ENCODE measurements at regions not wholly inside any gene's neighbourhood (a gene's known extent, or its start where the extent isn't known, plus 50 kb on each side); places are given as distances from the start of the nearest gene placed in this dataset.
"Not testable (repeated sequence)": the region's sequence is repeated elsewhere in the genome, so short reads cannot be mapped to it uniquely, and the experiment has no call there.

DNA sequence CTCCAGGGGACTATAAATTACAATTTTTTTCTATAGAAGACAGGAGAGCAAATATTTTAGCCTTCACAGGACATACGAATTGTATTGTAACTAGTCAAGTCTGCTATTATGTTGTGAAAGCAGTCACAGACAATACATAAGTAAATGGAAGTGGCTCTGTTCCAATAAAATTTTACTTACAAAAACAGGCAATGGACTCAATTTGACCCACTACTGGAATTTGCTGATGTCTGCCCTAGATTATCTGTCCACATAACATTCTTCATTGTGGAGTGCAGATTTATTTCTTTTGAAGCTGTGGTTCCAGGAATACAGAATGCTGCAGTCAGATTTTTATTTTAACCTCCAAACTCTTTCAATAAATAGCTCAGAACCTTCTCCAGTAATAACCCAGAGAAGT is 330.3 kb downstream of the PPP4R3C start:
- no peak for DNase-seq
- CTCF ChIA-PET, result no interaction called here
- no peak for ATAC-seq
- no peak overlapping the region for H3K4me3 Mint-ChIP-seq
- no peaks in the 10 kb centered on the region for H3K27me3 Mint-ChIP-seq (ENCODE audit: low read depth)
- H3K27ac Mint-ChIP-seq, result no peak overlapping the region
- H3K36me3 Mint-ChIP-seq (ENCODE audit: low read depth), result no peaks in the 10 kb centered on the region
- POLR2A ChIA-PET, result no interaction called here
- H3K4me1 Mint-ChIP-seq (ENCODE audit: low read depth), result no peaks in the 10 kb centered on the region
- no peaks in the 10 kb centered on the region for H3K9me3 Mint-ChIP-seq (ENCODE audit: insufficient read depth)

DNA sequence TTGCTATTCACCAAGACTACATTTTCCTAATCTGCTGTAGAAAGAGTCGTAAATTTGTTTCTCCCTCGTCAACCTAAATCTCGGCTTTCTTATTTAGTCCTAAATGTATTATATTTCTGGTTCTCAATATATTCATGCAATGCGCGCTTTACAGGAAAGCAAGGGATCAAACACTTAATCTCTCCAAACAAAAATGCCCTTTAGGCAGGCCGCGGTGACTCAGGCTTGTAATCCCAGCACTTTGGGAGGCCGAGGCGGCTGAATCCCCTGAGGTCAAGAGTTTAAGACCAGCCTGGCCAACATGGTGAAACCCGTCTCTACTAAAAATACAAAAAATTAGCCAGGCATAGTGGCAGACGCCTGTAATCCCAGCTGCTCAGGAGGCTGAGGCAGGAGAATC is 376.0 kb downstream of the PPP4R3C start:
- H3K4me1 Mint-ChIP-seq (ENCODE audit: low read depth); CTCF ChIA-PET; H3K4me3 Mint-ChIP-seq; H3K27me3 Mint-ChIP-seq (ENCODE audit: low read depth); POLR2A ChIA-PET; H3K9me3 Mint-ChIP-seq (ENCODE audit: insufficient read depth); H3K36me3 Mint-ChIP-seq (ENCODE audit: low read depth); DNase-seq; H3K27ac Mint-ChIP-seq; ATAC-seq: not testable (repeated sequence)

DNA sequence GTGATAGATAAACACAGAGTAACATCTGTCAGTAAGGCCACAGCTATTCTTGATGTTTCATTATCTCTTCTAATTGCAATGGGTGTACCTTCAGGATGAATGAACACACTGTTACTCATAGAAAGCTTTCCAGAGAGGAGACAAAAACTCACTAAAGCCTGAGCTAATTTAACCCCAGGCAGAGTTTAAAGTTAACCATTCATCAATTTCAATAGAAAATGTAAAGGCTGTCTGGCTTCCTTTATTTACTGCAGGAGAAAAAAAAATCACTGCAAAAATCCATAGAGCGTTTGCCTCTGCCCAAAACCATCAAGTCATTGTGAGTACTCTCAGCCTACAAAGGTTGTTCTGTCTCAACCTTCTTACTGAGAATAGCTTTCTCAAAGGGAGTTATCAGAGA is 376.9 kb downstream of the PPP4R3C start:
- no peaks in the 10 kb centered on the region for H3K36me3 Mint-ChIP-seq (ENCODE audit: low read depth)
- ChIA-PET CTCF (no interaction called here), POLR2A (no interaction called here)
- no peak for DNase-seq
- no peaks in the 10 kb centered on the region for H3K27me3 Mint-ChIP-seq (ENCODE audit: low read depth)
- no peaks in the 10 kb centered on the region for H3K4me1 Mint-ChIP-seq (ENCODE audit: low read depth)
- no peak overlapping the region for H3K27ac Mint-ChIP-seq
- no peak for ATAC-seq
- H3K4me3 Mint-ChIP-seq, result no peak overlapping the region
- H3K9me3 Mint-ChIP-seq (ENCODE audit: insufficient read depth), result no peaks in the 10 kb centered on the region

DNA sequence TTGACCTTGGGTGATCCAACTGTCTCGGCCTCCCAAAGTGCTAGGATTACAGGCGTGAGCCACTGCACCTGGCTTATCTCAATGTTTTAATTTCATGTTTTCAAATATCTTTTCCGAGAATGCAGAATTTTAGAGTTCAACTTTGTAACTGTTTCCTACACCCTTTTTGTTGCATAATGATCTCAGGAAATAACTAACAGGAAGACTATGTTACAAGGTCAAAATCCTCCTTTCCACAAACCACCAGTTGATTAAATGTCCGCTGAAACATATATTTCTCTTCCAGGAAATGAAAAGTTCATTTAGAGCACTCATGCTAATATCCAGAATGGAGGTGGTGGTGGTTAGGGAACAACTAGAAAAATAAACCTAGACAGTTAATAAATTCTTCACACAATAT is 377.8 kb downstream of the PPP4R3C start:
- DNase-seq (no peak), ATAC-seq (no peak)
- no peak overlapping the region for H3K27ac Mint-ChIP-seq
- CTCF ChIA-PET, result no interaction called here
- H3K4me3 Mint-ChIP-seq, result no peak overlapping the region
- H3K27me3 Mint-ChIP-seq (ENCODE audit: low read depth), result no peaks in the 10 kb centered on the region
- H3K9me3 Mint-ChIP-seq (ENCODE audit: insufficient read depth), result no peaks in the 10 kb centered on the region
- POLR2A ChIA-PET, result no interaction called here
- no peaks in the 10 kb centered on the region for H3K36me3 Mint-ChIP-seq (ENCODE audit: low read depth)
- H3K4me1 Mint-ChIP-seq (ENCODE audit: low read depth), result no peaks in the 10 kb centered on the region

DNA sequence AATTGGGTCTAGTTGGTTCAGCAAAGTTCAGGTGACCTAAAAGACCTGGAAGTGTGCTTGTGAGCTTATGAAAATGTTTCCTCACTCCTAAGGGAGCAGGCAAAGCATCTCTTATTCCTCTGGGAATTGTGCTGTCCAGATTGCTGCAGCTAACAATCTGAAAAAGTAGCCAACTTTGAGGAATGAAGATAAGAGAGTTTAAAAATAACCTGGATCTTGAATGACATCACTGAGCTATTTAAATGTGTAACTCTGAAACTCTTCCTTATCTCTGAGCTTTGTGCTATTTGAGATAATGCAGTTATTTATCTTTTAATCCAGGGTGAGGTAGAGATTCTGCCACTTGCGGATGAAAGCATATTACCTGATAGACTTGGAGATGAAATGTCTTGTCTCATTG is 384.8 kb downstream of the PPP4R3C start:
- POLR2A ChIA-PET, result no interaction called here
- CTCF ChIA-PET, result no interaction called here
- Mint-ChIP-seq H3K9me3 (ENCODE audit: insufficient read depth) (no peaks in the 10 kb centered on the region), H3K4me1 (ENCODE audit: low read depth) (no peaks in the 10 kb centered on the region), H3K27ac (no peak overlapping the region), H3K36me3 (ENCODE audit: low read depth) (no peaks in the 10 kb centered on the region), H3K4me3 (no peak overlapping the region), H3K27me3 (ENCODE audit: low read depth) (no peaks in the 10 kb centered on the region)
- DNase-seq (no peak), ATAC-seq (no peak)

DNA sequence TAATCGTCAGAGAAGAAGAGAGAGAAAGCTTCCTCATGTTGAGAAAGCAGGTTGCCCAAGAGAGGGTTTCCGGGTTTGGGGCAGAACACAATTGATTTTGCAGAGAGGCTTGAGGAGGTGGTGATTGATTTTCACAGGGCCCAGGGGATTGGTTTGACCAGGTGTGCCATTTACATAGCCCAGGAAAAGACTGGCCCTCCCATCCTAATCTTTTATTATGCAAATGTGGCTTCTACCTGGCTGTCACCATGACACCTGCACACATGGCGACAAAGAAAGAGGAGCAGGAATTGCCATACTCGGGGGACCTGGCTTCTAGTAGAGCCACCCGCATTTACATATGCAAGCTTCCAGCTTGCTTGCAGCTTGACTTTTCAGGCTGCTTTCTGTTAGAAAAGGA is 405.3 kb downstream of the PPP4R3C start:
- Mint-ChIP-seq H3K4me3 (no peak overlapping the region), H3K36me3 (ENCODE audit: low read depth) (no peaks in the 10 kb centered on the region), H3K27me3 (ENCODE audit: low read depth) (no peaks in the 10 kb centered on the region), H3K27ac (no peak overlapping the region), H3K4me1 (ENCODE audit: low read depth) (no peaks in the 10 kb centered on the region), H3K9me3 (ENCODE audit: insufficient read depth) (peaks cover 6% of the 10 kb centered on the region)
- POLR2A ChIA-PET, result no interaction called here
- CTCF ChIA-PET, result no interaction called here
- ATAC-seq, result no peak
- DNase-seq, result no peak

DNA sequence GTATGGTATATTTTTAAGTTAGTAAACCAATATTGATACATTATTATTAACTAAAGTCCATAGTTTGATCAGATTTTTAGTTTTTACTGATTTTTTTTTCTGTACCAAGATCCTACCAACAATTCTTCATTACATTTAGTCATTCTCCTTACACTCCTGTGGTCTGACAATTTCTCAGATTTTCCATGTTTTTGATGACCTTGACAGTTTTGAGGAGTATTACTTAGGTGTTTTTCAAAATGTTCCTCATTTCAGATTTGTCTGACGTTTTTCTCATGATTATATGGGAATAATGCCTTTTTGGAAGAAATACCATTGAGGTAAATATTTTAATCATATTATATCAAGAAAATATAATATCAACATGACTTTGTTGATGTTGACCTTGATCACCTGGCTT is 423.8 kb downstream of the PPP4R3C start:
- H3K27ac Mint-ChIP-seq, result no peak overlapping the region
- no peaks in the 10 kb centered on the region for H3K36me3 Mint-ChIP-seq (ENCODE audit: low read depth)
- no peaks in the 10 kb centered on the region for H3K9me3 Mint-ChIP-seq (ENCODE audit: insufficient read depth)
- H3K4me1 Mint-ChIP-seq (ENCODE audit: low read depth), result no peaks in the 10 kb centered on the region
- no peak overlapping the region for H3K4me3 Mint-ChIP-seq
- ChIA-PET CTCF (no interaction called here), POLR2A (no interaction called here)
- DNase-seq (no peak), ATAC-seq (no peak)
- H3K27me3 Mint-ChIP-seq (ENCODE audit: low read depth), result no peaks in the 10 kb centered on the region

DNA sequence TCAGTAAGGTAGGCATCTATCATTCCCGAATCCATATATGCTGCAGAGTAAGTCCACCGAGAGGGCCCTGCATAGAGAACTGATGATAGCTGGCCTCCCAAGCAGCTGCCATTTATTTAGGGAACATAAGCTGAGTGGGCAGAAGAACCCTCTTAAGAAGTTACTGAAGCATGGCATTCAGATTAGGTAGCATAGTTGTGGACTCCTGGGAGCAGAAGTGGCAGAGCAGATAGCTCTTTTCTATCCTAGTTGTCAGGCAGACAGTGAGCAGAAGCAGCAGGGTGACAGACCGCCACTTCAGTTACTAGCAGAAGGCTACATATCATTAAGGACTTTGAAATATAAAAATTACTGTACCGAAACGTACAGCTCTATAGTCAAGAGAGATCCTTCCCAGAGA is 454.7 kb downstream of the PPP4R3C start:
- H3K4me3 Mint-ChIP-seq, result no peak overlapping the region
- POLR2A ChIA-PET, result no interaction called here
- CTCF ChIA-PET, result no interaction called here
- H3K27me3 Mint-ChIP-seq (ENCODE audit: low read depth), result no peaks in the 10 kb centered on the region
- no peak for ATAC-seq
- no peak for DNase-seq
- no peak overlapping the region for H3K27ac Mint-ChIP-seq
- H3K36me3 Mint-ChIP-seq (ENCODE audit: low read depth), result no peaks in the 10 kb centered on the region
- no peaks in the 10 kb centered on the region for H3K4me1 Mint-ChIP-seq (ENCODE audit: low read depth)
- H3K9me3 Mint-ChIP-seq (ENCODE audit: insufficient read depth), result peaks cover 7% of the 10 kb centered on the region

DNA sequence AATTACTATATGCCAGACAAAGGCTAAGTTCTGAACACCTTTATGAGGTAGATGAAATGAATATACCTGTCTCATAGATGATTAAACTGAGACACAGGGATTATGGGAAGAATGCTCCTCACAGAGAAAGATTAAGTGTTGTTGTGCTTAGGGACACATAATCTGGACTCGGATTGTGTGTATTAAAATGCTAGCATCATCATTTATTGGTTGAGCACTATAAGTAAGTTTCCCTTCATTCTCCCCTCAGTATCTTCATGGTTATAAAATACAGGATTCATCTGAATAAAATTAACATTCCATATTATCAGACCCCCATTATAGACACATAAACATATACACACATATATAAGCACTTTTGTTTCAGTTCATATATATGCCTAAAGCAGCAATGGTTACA is 463.5 kb downstream of the PPP4R3C start:
- H3K27ac Mint-ChIP-seq, result no peak overlapping the region
- ATAC-seq, result no peak
- ChIA-PET POLR2A (no interaction called here), CTCF (no interaction called here)
- H3K27me3 Mint-ChIP-seq (ENCODE audit: low read depth), result no peaks in the 10 kb centered on the region
- H3K36me3 Mint-ChIP-seq (ENCODE audit: low read depth), result no peaks in the 10 kb centered on the region
- peaks cover 10% of the 10 kb centered on the region for H3K9me3 Mint-ChIP-seq (ENCODE audit: insufficient read depth)
- H3K4me1 Mint-ChIP-seq (ENCODE audit: low read depth), result no peaks in the 10 kb centered on the region
- H3K4me3 Mint-ChIP-seq, result no peak overlapping the region
- no peak for DNase-seq

DNA sequence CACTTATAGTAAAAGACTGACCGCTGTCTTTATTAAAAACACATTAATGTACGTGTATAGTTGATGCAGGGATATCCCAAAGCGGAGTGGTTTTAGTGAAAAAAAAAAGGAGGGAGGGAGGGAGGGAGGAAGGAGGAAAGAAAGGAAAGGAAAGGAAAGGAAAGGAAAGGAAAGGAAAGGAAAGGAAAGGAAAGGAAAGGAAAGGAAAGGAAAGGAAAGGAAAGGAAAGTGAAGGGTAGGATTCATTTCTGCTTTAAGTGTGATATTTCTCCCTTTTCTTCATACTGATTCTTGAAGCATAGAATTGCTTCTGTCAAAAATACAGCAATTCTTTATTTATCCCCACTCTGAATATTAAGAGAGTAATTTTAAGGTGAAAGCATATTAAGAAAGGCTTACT is 504.9 kb downstream of the PPP4R3C start:
- POLR2A ChIA-PET, result no interaction called here
- no peak overlapping the region for H3K27ac Mint-ChIP-seq

DNA sequence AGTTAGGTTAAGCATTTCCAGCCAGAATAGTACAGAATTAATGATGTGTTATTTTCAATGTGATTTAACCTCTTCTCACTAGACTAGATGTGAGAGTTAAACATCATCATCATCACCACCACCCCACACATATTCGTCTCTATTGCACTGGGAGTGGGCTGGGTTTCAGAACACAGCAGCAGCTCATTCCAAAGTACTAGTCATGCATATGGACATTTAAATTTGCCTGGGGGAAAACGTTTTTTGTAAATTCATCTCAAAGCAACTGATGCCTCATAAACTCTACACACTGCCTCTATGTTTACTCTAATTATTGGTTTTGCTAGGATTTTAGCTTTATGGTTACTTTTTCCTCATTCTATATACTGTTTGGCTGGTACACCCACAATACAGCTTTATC is 509.1 kb downstream of the PPP4R3C start:
- Mint-ChIP-seq H3K4me3 (no peak overlapping the region), H3K9me3 (ENCODE audit: insufficient read depth) (no peaks in the 10 kb centered on the region), H3K4me1 (ENCODE audit: low read depth) (no peaks in the 10 kb centered on the region), H3K27me3 (ENCODE audit: low read depth) (no peaks in the 10 kb centered on the region), H3K27ac (no peak overlapping the region), H3K36me3 (ENCODE audit: low read depth) (no peaks in the 10 kb centered on the region)
- POLR2A ChIA-PET, result no interaction called here
- ATAC-seq, result no peak
- CTCF ChIA-PET, result no interaction called here
- DNase-seq, result no peak

More for the DNA sequence above, 504.9 kb downstream of the PPP4R3C start:
- Mint-ChIP-seq H3K4me3 (no peak overlapping the region), H3K4me1 (ENCODE audit: low read depth) (no peaks in the 10 kb centered on the region), H3K9me3 (ENCODE audit: insufficient read depth) (peaks cover 12% of the 10 kb centered on the region), H3K36me3 (ENCODE audit: low read depth) (no peaks in the 10 kb centered on the region), H3K27me3 (ENCODE audit: low read depth) (no peaks in the 10 kb centered on the region)
- ATAC-seq (no peak), DNase-seq (no peak)
- CTCF ChIA-PET, result no interaction called here

DNA sequence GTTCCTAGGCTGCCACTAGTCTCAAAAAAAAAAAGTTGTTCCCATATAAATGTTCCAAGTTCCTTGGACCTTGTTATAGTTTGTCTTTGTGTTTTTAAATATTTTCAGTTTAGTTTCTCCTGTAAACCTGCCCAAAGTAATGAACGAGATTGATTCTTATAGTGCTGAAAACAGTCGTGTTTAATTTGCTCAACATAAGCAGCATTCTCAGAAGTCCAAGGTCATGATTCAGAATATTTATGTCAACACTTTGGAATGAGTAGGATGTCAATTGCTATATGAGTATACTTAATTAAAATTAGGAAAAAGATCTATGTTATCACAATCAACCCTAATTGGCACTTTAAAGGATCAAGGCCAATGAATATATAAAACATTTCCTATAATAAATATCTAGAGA is 510.9 kb downstream of the PPP4R3C start:
- no peaks in the 10 kb centered on the region for H3K36me3 Mint-ChIP-seq (ENCODE audit: low read depth)
- no peak overlapping the region for H3K27ac Mint-ChIP-seq
- ATAC-seq, result no peak
- ChIA-PET POLR2A (no interaction called here), CTCF (no interaction called here)
- no peaks in the 10 kb centered on the region for H3K9me3 Mint-ChIP-seq (ENCODE audit: insufficient read depth)
- H3K4me3 Mint-ChIP-seq, result no peak overlapping the region
- H3K27me3 Mint-ChIP-seq (ENCODE audit: low read depth), result no peaks in the 10 kb centered on the region
- no peaks in the 10 kb centered on the region for H3K4me1 Mint-ChIP-seq (ENCODE audit: low read depth)
- DNase-seq, result no peak

DNA sequence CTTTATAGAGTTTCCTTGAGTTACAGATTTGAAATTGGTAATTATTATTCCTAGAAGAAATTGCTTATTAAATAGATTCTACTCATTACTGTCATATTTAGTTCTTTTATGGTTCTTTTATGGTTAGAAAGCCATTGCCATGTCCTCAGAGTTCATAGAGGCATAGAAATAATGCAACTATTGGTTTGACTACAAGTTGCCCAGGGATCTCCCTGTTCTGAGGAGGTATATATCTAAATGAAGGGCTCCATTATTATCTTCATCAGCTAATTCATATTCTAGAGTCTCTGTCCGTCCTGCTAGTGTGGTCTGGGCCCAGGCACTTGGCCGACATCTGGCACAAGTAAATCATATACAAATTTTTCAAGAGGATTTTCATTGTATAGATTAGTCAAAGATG is 535.7 kb downstream of the PPP4R3C start:
- ChIA-PET CTCF (no interaction called here), POLR2A (no interaction called here)
- no peak for DNase-seq
- Mint-ChIP-seq H3K27me3 (ENCODE audit: low read depth) (no peaks in the 10 kb centered on the region), H3K9me3 (ENCODE audit: insufficient read depth) (no peaks in the 10 kb centered on the region), H3K27ac (no peak overlapping the region), H3K36me3 (ENCODE audit: low read depth) (no peaks in the 10 kb centered on the region), H3K4me1 (ENCODE audit: low read depth) (no peaks in the 10 kb centered on the region), H3K4me3 (no peak overlapping the region)
- no peak for ATAC-seq

DNA sequence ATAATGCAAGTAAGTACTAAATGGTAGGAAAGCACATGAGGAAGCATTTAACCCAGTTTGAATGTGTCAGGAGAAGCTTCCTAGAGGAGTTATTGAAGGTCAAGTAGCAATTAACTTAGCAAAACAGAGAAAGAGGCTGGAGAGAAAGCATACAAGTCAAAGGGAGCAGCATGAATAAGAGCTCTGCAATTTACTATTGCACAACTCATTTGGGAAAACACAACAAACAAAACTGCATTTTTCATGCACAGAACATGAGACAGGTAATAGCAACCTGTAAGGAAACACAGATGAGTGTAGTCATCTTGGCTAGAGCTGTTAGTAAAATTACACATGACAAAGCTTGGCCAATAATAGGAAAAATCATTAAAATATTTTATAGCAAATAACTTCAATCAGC is 538.1 kb downstream of the PPP4R3C start:
- H3K36me3 Mint-ChIP-seq (ENCODE audit: low read depth), result no peaks in the 10 kb centered on the region
- no peaks in the 10 kb centered on the region for H3K27me3 Mint-ChIP-seq (ENCODE audit: low read depth)
- H3K27ac Mint-ChIP-seq, result no peak overlapping the region
- DNase-seq (no peak), ATAC-seq (no peak)
- ChIA-PET CTCF (no interaction called here), POLR2A (no interaction called here)
- no peaks in the 10 kb centered on the region for H3K9me3 Mint-ChIP-seq (ENCODE audit: insufficient read depth)
- H3K4me1 Mint-ChIP-seq (ENCODE audit: low read depth), result no peaks in the 10 kb centered on the region
- H3K4me3 Mint-ChIP-seq, result no peak overlapping the region
